Neural cell (in vitro differentiated cells): ENCODE measurements at regions not wholly inside any gene's neighbourhood (a gene's known extent, or its start where the extent isn't known, plus 50 kb on each side); places are given as distances from the start of the nearest gene placed in this dataset.

Experiments used
- H2AFZ ChIP-seq: fragments of 200-600, 300-800 bp; sonication (generic), shearing (Covaris generic); 2 replicates; pipeline ENCODE4 v1.6.0; 2014; ENCODE audit warnings: low read depth, mild to moderate bottlenecking, antibody characterized with exemption, low read length, moderate library complexity
- H3F3A ChIP-seq: fragments of 200-600 bp; shearing (Covaris generic); 2 replicates; pipeline ENCODE4 v1.6.1; 2016; ENCODE audit warnings: mild to moderate bottlenecking, moderate library complexity, mixed read lengths, antibody characterized with exemption, low read length; ENCODE audit not compliant: insufficient read depth, poor library complexity, severe bottlenecking
- H3K27ac ChIP-seq: fragments of 200-600, 300-800 bp; sonication (generic), shearing (Covaris generic); 2 replicates; pipeline ENCODE4 v1.5.1; 2014; ENCODE audit warnings: mild to moderate bottlenecking, low read length, moderate library complexity
- H3K27me3 ChIP-seq: fragments of 300-800, 200-600 bp; sonication (generic), shearing (Covaris generic); 2 replicates; pipeline ENCODE4 v1.6.0; 2014; ENCODE audit warnings: mild to moderate bottlenecking, low read depth, low read length, moderate library complexity; ENCODE audit not compliant: insufficient read depth
- H3K36me3 ChIP-seq: fragments of 300-800, 200-600 bp; sonication (generic), shearing (Covaris generic); 2 replicates; pipeline ENCODE4 v1.5.1; 2014; ENCODE audit warnings: mild to moderate bottlenecking, antibody characterized with exemption, low read length, moderate library complexity; ENCODE audit not compliant: insufficient read depth
- H3K4me2 ChIP-seq: fragments of 300-800, 200-600 bp; sonication (generic), shearing (Covaris generic); 2 replicates; pipeline ENCODE4 v1.6.0; 2014; ENCODE audit warnings: mild to moderate bottlenecking, low read length
- H3K4me3 ChIP-seq: fragments of 300-800, 200-600 bp; sonication (generic), shearing (Covaris generic); 2 replicates; pipeline ENCODE4 v1.5.1; 2014; ENCODE audit warnings: mild to moderate bottlenecking, low read length, moderate library complexity
- H3K79me2 ChIP-seq: fragments of 200-600 bp; shearing (Covaris generic); replicated peaks from 2 replicates; pipeline ENCODE4 v1.6.0; 2014; ENCODE audit warnings: mild to moderate bottlenecking, low read length, moderate library complexity; ENCODE audit not compliant: insufficient read depth
- H3K9ac ChIP-seq: fragments of 300-800, 200-600 bp; sonication (generic), shearing (Covaris generic); 2 replicates; pipeline ENCODE4 v1.6.1; 2016; ENCODE audit warnings: mild to moderate bottlenecking, low read length, mixed read lengths
- H3K9me2 ChIP-seq: fragments of 200-600 bp; shearing (Covaris generic); 2 replicates; pipeline ENCODE4 v1.6.1; 2016; ENCODE audit warnings: mild to moderate bottlenecking, low read length, mixed read lengths; ENCODE audit not compliant: insufficient read depth
- H3K9me3 ChIP-seq: fragments of 200-600, 300-800 bp; sonication (generic), shearing (Covaris generic); 2 replicates; pipeline ENCODE4 v1.6.1; 2016; ENCODE audit warnings: mild to moderate bottlenecking, mixed run types, low read length, moderate library complexity, mixed read lengths
- H4K20me1 ChIP-seq: fragments of 200-600 bp; shearing (Covaris generic); 2 replicates; pipeline ENCODE4 v1.6.1; 2016; ENCODE audit warnings: mild to moderate bottlenecking, mixed run types; ENCODE audit not compliant: insufficient read depth
- CTCF ChIP-seq: fragments of 450-650 bp; IDR thresholded peaks from 2 replicates; pipeline ENCODE4 v1.5.1; 2014; ENCODE audit warnings: antibody characterized with exemption, mild to moderate bottlenecking, moderate library complexity; ENCODE audit not compliant: poor library complexity, severe bottlenecking
- EP300 ChIP-seq: fragments of 450-650 bp; conservative IDR thresholded peaks from 2 replicates; pipeline ENCODE4 v1.6.1; 2014; ENCODE audit warnings: antibody characterized with exemption, mild to moderate bottlenecking, moderate library complexity; ENCODE audit not compliant: poor library complexity, severe bottlenecking
- EZH2 ChIP-seq: fragments of 200-600, 300-800 bp; shearing (Covaris generic), sonication (generic); IDR thresholded peaks from 2 replicates; pipeline ENCODE4 v1.6.1; 2014; ENCODE audit warnings: antibody characterized with exemption, low read length, borderline replicate concordance, mild to moderate bottlenecking; ENCODE audit not compliant: insufficient read depth, poor library complexity, severe bottlenecking
- MXI1 ChIP-seq: fragments of 450-650 bp; conservative IDR thresholded peaks from 2 replicates; pipeline ENCODE4 v1.6.1; 2014; ENCODE audit warnings: antibody characterized with exemption, mild to moderate bottlenecking; ENCODE audit not compliant: poor library complexity, severe bottlenecking
- POLR2AphosphoS5 ChIP-seq: IDR thresholded peaks from 2 replicates; pipeline ENCODE4 v1.6.1; 2012
- RAD21 ChIP-seq: fragments of 450-650 bp; conservative IDR thresholded peaks from 2 replicates; pipeline ENCODE4 v1.6.1; 2014; ENCODE audit warnings: antibody characterized with exemption, mild to moderate bottlenecking, moderate library complexity
- REST ChIP-seq: IDR thresholded peaks from 2 replicates; pipeline ENCODE4 v1.6.1; 2012; ENCODE audit warnings: borderline replicate concordance
- SMC3 ChIP-seq: fragments of 450-650 bp; conservative IDR thresholded peaks from 2 replicates; pipeline ENCODE4 v1.6.1; 2014; ENCODE audit warnings: antibody characterized with exemption, mild to moderate bottlenecking, moderate library complexity; ENCODE audit not compliant: poor library complexity
- TAF1 ChIP-seq: IDR thresholded peaks from 2 replicates; pipeline ENCODE4 v1.6.1; 2012; ENCODE audit warnings: low read depth

- Histone ChIP-seq H2AFZ (no peak overlapping the region), H3F3A (no peaks in the 10 kb centered on the region), H3K9ac (no peak overlapping the region), H3K36me3 (no peaks in the 10 kb centered on the region), H3K9me2 (no peaks in the 10 kb centered on the region), H4K20me1 (no peaks in the 10 kb centered on the region), H3K79me2 (no peaks in the 10 kb centered on the region), H3K27me3 (no peaks in the 10 kb centered on the region), H3K4me3 (no peak overlapping the region), H3K27ac (no peak overlapping the region), H3K9me3 (no peaks in the 10 kb centered on the region), H3K4me2 (no peak overlapping the region)
- TF ChIP-seq POLR2AphosphoS5 (no peak), CTCF (no peak), EZH2 (no peak), EP300 (no peak), REST (no peak), SMC3 (no peak), RAD21 (no peak), MXI1 (no peak), TAF1 (no peak)
Measured at GRCh38 chr10:42981358-42982236, 95.3 kb upstream of the RET start.

DNA sequence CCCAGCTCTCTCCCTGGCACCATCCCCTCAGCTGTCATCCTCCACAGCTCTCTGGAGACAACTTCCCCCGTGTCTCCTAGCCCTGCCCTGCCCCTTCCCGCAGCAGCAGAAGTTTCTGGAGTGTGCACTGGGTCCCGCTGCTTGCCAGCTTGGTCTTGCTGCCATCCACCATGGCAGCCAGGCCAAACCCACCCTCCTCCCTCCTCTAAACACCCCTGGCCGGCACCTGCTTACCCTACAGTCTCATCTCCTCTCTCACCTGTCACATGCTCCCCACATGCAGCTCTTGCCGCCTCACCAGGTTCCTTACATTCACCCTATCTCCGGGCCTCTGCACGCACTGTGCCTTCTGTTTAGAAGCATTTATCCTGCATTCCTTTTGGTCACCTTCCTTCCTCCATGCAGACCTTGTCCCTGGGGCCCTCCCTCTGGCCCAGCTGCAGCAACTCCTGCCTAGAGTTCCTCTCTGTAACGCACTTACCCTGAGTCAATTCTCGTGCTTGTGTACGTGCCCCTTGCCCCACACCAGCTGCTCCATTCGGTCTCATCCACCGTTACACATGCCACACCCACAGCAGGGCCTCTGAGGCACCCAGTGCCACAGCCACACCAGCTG lies 93.9 kb upstream of the RET start:
- Histone ChIP-seq H2AFZ (no peak overlapping the region), H3K36me3 (no peaks in the 10 kb centered on the region), H3K27me3 (no peaks in the 10 kb centered on the region), H3K4me3 (no peak overlapping the region), H3K9me2 (no peaks in the 10 kb centered on the region), H3K27ac (no peak overlapping the region), H3K4me2 (no peak overlapping the region), H4K20me1 (no peaks in the 10 kb centered on the region), H3F3A (no peaks in the 10 kb centered on the region), H3K9me3 (no peaks in the 10 kb centered on the region), H3K9ac (no peak overlapping the region), H3K79me2 (no peaks in the 10 kb centered on the region)
- no peak for TF ChIP-seq EZH2
- no peak for TF ChIP-seq SMC3
- no peak for TF ChIP-seq CTCF
- no peak for TF ChIP-seq REST
- TF ChIP-seq MXI1: no peak
- TF ChIP-seq POLR2AphosphoS5: no peak
- no peak for TF ChIP-seq RAD21
- no peak for TF ChIP-seq TAF1
- TF ChIP-seq EP300: no peak
